ENCODE measurements at regions not wholly inside any gene's neighbourhood (a gene's known extent, or its start where the extent isn't known, plus 50 kb on each side); places are given as distances from the start of the nearest gene placed in this dataset.

DNA sequence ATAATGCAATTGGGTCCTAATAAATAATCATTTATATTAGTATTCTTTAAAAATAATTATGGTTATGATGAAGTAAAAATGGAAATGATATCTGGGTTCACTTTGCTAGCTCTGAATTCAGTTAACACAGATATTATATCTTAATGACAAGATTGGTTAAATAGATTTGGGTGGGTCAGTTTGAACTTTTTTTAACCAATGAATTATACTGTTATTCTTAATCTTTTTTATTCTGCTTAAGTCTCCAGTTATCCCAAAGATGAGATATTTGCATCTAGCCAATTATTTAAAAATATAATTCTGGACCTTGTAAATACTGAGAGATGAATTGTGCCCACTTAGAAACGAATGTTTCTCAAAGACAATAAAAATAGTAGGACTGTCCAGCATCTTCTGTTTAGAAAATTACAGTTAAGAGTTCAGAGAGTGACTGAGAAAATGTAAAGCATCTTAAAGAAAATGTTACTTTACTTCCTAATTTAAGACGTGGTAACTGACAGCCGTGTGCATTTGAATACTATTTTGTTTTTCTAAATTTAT is 345.2 kb downstream of the USP25 start:
- no peak for DNase-seq

DNA sequence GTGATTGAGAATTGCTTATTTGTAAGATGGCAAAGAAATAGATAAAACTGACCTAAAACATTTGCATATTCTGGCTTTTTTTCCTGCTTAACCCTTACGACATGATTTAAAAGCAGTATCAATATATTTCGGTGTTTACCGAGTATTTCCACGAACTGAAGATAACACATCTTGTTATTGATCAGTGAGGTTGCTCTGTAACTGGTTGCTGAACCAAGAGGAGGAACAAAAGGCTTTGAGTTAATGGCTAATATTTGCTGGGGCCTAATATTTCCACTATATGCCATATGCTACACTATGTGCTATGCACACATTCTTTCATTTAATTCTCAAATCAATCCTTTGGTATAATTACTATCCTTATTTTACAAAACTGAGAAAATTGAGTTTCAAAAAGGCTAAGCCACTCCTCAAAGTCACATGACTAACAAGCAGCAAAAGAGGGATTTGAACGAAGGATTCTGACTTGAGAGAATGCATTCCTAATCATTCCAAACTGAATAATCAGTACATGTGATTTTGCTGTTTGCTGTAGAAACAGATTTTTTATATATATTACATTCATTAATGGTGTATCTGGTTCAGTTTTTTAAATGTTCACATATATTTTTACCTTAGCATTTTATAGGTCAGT is 346.0 kb downstream of the USP25 start:
- no peak for DNase-seq

DNA sequence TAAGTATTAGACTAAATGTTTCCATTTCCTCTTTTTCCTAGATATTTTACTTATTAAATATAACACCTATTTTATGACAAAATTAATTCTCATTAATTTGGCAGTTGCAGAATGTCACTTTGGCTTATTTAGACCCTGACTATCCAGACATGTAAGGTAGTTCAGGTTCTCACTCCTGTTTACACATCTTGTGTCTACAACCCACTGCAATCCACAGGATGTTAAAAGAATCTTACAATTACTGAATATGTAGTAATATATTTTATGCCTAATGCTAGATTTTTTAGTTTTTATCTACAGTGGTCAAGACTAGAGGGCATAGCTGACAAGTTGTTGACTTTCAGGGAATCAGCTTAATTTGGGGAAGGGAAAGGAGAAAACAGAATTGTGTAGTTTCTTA is 346.7 kb downstream of the USP25 start:
- DNase-seq = no peak

DNA sequence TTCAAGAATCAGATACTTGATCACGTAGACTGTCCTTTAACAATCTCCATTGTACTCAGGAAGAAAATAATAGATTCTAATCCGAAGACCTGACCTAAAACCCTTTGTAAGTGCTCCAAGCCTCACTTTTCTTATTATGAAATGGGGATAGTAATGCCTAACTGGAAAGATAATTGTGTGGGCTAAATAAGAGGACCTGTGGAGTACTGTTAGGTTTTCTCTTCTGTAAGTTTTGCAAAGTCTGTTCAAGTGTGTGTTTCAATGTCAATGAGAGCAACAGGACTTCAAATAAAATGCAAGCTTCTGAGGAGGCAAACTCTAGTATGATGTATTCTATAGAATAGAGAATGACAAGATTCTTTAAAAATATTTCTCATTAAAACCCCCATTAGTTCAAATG is 348.6 kb downstream of the USP25 start:
- DNase-seq = no peak

DNA sequence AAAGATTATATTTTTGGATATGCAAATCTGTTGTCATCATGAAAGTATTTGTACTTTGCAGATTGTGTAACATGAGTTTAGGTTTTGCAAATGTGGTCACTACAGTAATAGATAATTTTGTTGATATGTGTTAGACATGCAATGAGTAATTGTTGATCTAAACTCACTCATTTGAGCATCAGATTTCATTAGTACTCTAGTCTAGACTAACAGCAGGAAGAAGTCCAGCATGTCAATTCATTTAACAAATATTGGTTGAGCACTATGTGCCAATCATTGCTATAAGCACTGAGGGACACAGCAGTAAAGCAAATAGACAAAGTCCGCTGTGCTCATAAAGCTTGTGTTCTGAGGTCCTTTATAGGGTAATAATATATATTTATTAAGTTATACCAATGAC is 350.0 kb downstream of the USP25 start:
- no peak for DNase-seq

DNA sequence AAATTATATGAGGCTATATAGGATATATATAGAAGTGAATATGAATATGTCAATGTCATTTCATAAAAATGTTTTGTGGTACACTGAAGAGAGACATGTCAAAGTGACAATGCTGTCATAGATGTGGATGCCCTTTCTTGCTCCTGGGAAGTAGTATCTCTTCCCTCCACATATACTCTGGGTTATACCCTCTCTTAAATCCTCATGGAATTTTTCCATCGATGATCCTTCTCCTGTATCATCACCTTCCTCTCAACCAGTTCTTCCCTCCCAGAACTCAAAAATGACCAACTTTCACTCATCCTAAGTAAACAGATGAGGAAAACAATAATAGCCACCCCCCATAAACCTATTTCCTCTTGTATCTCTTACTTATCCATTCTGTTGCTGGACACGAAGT is 351.5 kb downstream of the USP25 start:
- DNase-seq = no peak

DNA sequence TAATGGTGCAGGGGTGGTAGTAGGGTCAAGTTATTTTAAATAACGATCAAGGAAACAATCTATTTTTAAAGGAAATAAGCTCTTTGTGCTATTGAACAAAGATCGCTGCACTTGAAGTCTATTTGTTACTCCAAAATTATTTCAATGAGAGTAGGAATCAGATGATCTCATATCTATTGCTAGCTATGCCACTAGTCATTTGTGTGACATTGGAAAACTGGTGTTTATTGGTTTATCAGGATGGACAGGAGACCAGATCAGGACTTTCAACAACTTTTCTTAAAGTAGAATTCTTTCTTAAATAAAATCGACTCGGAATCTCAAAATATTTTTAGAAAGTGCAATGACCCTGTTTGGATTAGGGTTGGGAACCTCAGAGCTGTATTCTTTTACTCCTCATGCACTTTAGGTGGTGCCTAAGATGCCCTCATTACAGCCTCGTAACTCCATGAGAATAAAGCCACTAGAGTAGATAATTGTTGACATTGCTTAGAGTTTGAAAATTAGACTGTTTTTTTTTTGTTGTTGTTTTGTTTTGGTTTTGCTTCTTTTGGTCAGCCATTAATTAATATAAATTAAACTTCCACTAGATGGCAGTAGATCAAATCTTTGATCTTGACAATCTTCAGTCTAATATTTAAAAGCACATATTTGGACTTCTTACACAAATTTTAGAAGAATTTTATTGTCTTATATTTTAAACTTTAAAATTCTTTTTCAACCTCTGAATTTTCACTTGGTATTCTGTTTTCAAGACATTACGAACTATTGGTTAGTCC is 352.4 kb downstream of the USP25 start:
- DNase-seq = no peak

DNA sequence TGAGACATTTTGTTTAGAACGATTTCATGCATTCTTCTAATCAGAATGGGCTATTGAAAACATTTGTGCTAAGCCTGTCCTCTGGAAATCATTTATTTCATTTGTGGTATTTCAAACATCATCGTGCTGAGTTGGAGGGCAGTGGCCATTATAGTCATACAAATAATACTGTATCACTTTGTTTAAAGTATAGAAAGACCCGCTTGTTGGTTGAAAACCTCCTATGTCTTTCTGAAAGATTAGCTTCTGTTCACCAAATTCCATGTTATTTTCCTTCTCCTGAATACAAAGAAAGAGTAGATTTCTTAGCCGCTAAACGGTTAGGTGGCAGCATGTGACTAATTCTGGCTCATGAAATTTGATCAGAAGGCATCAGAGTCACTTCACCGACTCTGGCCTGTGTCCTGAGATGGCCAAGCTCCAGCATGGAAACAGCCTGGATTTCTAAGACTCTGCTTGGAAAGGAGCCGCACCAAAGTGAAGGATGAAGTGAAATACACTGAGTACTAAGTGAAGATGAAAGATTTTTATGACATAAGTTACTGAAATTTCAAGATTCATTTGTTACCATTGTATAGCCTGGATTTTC is 355.1 kb downstream of the USP25 start:
- no peak for DNase-seq

DNA sequence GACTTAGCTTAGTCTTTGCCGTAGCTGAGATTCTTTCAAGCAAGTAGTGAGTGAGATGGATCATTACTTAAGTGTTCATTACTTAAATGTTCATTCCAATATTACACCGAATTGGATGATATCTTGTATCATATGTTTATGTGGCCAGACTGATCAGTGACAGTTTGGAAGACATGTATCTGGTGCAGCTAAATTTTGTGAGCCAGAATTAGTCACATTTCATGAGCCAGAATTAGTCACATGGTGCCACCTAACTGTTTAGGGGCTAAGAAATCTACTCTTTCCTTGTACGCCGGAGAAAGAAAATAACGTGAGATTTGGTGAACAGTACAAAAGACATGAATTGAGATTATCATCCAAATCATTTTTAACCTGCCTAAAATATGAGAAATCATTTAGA is 355.6 kb downstream of the USP25 start:
- no peak for DNase-seq

DNA sequence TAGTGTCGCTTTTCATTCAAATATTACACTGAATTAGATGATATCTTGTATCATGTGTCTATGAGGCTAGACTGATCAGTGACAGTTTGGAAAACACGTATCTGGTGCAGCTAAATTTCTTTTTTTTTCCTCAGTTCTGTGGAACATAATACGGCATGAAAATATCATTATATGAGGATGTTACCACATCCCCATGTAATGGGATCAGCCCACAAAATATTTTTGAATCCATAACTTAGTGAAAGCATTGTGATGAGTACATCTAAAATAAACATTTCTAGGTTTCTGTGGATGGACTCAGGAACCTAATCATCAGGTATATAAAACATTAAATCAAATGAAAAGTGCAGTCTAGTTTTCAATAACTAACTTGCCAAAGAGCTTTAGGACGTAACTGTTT is 356.3 kb downstream of the USP25 start:
- DNase-seq = no peak

DNA sequence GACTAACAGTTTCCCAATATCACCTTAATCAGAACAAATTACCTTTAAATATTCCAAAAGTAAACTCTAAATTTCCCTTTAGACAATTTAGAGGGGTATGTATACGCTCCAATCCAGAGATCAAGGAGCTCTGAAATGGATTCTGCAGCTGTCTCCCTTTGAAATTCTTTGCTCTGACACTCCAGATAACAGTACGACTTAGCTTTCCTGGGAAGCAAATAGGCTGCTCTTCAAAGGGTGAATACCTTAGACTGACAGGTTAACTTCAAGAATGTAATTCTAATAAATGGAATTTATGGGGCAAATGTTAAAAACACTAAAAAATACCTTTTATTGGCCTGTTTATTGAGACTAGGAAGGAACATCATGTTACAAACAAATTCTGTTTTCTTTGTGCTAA is 357.2 kb downstream of the USP25 start:
- DNase-seq = no peak

DNA sequence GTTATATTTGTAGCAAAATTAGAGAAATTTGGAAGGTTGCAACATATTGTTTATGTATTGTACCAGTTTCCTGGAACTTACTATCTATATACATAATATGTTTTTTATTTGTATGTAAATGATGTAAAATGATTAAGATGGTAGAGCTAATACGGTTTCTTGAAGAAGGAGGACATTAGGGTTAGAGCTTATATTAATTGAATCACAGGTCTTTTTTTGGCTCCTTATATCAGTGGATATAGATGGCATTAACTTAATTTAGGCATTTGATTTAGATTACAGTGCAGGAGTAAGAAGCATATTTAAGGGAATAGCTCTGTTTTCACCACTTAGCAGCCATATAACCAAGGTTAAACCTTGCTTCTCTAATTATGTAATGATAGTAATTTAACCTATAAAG is 357.7 kb downstream of the USP25 start:
- DNase-seq = no peak

DNA sequence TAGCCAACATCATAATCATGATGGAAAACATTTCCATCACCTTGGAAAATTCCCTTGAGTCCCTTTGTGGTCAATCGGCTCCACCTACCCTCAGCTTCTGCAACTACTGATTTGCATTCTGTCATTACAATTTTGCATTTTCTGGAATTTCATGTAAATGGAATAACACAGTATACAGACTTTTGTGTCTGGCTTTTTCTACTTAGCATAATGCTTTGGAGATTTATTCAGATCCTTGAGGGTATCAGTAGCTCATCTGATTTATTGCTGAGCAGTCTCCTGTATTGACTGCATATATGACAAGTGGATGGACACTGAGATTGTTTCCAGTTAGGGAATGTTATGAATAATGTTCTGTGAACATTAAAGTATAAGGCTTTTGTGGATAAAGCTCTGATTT is 358.3 kb downstream of the USP25 start:
- no peak for DNase-seq

DNA sequence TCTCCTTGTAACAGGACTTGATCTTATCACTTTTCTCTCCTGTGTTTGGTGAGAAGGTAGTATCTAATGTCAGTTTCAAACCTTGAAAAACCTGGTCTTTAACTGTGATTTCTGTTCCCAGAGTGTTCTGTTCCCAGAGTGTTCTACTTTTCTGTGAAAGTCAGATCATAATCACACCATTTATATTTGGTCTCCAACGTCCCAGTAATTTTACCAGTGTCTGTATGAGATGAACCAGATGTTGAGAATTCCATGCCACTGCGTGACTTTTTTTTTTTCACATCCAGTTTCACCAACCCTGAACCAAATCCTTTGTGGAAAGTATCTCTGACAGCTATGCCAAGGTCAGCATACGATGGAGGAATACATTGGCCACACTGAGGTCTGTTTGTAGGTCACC is 365.2 kb downstream of the USP25 start:
- DNase-seq = no peak

DNA sequence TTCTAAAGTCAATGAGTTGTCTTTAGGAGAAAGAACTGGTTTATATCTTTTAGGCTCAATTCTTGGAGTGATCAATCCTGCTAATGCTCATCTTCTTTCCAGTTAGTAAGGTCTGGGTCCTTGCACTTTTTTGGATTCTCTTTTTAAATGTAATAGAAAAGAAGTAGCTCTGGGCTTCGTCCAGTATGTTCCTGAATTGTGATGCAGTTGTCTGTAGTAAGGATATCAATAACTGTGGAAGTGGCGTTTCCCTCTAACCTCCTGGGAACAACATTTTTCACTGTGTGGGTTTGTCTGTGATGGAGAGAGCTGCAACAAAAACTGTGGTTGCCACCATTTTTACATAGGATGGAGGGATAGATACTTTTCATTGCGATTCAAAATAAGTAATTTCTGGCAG is 367.2 kb downstream of the USP25 start:
- DNase-seq = no peak

DNA sequence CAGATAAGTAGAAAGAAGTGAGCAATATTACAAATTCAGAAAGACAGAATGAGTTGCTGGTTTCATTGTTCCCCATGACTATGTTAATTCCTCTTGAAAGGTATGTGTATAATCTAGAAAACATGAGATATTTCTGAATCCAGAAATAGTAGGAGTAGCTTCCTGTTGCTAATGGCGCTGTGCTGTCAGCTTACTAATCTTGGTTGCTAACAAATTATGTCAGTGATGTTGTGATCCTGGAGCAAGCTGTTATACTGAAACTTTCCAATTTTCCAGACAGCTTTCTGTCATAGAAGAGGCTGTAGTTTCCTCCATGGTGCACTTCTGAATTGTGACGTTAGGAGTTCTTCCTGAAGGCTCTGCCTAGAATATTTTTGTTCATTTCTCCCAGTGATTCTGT is 372.3 kb downstream of the USP25 start:
- peak; percentile 12 for DNase-seq

DNA sequence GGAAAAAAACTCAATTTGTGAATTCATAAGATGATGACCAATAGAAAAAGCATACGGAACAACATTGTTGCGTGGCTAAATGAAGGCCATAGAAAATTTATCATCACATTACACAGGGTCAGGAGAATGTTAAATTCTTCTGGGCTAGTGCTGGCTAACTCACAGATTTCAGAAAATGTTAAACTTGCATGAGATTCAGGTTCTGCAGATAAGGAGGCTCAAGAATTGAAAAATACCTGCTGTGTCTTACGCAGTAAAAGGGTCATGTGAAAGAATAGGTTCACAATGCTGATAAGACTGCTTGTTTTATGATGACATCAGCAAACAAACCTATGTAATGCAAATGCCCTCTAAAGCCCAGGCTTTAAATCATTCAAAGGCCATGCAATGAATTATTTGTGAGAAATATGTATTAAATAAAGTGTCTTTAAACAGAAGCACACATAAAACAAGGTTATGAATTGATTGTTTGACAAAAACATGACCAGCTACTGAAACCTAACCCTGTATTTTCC is 378.8 kb downstream of the USP25 start:
- DNase-seq = peak; percentile 36

DNA sequence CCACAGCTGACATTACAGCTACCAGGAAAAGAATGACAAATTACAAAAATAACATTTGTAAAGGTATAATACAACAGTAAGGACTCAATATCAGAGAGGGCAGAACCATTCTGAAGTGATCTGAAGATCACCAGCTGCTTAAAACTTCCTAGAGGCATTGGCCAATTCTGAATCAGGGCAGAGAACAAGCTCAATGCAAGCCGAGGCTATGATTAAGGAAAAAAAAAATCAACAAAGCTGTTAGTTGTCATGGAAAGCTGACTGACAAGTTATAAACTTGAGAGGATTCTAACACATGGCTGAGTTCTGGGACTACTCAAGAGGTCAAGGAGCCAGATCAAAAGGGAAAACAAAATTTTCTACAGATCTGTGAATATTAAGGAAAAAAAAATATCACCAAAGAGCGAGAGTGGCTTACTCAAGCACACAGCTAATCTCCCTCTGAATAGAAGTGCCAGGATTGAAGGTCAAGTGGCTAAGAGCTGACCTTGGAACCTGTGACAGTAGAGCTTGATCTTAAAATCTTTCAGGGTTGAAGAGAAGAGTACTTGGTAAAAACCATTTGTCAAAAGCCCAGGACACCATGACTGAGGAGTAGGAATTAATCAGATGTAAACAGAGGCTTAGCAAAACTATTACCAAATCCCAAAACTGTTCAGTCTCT is 383.4 kb downstream of the USP25 start:
- DNase-seq = no peak

DNA sequence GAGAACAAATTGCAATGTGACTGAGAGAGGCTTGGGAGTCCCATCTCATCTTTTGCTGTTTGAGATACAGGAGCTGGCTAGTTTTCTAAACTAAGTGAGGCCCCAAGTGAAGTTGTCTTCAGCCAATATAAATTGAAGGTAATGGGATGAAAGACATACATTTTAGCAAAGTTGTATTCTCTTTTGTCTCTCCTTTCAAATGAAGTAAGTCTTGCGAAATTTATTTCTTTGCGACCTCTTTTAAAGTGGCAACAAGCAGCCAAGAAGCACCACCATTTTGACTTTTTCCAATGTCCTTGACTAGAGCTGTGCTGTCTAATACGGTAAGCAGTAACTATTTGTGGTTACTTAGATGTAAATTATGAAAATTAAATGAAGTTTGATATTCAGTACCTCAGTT is 385.7 kb downstream of the USP25 start:
- no peak for DNase-seq

DNA sequence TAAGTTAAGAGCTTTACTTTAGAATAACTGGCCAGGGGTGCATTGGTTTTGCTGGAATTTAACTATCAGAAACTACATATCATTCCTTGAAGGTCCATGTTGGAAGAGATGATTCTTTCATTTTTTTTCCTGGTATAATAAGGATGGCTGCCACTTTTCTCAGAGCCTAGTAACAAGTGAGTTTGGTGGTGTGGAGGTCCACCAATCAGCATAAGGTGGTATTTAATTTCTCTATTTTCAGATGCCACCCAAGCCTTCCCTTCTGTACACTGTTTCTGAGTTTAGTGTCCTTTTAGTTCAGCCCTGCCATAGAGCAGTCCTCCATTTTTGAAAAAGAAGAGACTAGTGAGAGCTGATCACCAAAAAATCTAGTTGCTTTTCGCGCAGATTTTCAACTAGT is 386.3 kb downstream of the USP25 start:
- DNase-seq = no peak

DNA sequence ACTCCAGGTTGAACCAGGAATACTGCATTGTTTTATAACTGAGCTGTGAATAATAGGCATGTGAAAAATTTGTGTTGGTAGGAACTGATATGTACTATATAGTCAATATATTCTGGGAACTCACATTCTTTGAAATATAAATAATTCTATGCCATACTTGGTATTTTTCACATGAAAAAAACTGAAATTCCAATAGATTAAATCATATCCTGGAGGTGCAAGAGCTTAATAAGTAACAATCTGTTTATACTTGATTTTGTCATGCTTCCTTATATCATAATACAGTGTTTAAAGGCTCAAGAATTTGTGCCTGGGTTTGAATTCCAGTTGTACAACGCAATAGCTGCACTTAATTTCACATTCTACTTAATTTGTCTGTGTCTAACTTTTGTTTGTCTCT is 387.0 kb downstream of the USP25 start:
- DNase-seq = peak; percentile 30

DNA sequence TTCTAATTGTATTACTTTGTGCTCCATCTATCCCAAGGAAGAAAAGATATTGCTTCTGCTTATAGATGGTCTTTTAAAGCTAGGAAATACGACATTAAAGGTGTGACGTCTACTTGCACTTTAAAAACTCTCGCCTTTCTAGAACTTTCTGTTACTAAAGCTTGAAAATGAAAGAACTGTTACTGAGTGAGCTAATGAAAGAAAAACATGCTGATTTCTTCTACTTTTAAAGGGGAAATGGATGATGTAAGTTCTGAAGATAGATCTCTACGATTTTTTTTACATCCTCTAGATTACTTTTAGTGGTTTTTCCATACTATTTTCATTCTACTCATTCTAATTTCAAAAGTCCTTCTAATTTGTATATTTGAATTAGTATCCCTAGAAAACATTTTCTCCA is 387.5 kb downstream of the USP25 start:
- DNase-seq = no peak

DNA sequence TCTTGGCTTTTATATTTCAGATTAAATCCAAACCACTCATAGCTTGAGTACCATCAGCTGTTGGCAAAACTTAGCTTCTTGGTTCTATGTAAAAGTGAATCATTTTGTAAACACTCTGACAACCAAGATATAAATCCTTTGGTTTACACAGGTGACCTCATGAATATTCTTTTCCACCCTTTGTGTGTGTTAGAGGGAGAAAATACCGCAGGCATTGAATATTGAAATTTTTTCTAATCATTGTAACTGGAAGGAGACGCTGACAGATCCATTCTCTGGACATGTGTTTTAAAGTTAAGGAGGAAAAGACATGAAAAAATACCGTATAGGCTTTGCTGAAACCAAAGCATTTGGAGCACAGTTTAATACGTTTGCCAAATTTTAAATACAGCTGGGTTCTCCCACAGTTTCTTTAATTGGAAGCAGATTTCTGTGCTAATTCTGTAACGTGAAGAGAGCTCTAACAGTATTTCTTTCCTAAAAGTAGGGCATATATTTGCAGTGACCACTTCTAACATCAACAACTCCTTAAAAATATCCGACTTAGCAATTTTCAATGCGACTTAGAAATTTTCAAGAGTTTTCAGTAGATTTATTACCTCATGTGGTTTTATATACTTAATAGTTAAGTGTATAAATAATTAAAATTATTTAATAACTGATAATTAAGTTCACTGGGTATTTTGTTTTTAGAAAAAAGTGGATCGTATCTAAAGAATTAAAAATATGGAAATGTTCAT is 388.2 kb downstream of the USP25 start:
- peak; percentile 24 for DNase-seq
